Duodenal mucosa (tissue), 2 donors: ENCODE measurements at regions not wholly inside any gene's neighbourhood (a gene's known extent, or its start where the extent isn't known, plus 50 kb on each side); places are given as distances from the start of the nearest gene placed in this dataset.

Experiments used
- H3K27ac ChIP-seq: one replicate; pipeline ENCODE4 v1.7.0; 2013; ENCODE audit warnings: low read depth, low read length
- H3K27me3 ChIP-seq, 2 donors: one replicate each; pipeline ENCODE4 v1.7.0; 2013; ENCODE audit warnings: low read length in 2 of 2, control low read depth in 1 of 2; ENCODE audit not compliant: insufficient read depth in 2 of 2, control insufficient read depth in 1 of 2
- H3K36me3 ChIP-seq, 2 donors: one replicate each; pipeline ENCODE4 v1.7.0; 2013; ENCODE audit warnings: low read length in 2 of 2, control low read depth in 1 of 2; ENCODE audit not compliant: insufficient read depth in 2 of 2, control insufficient read depth in 1 of 2
- H3K4me1 ChIP-seq, 2 donors: one replicate each; pipeline ENCODE4 v1.7.0; 2013; ENCODE audit warnings: low read length in 2 of 2, control low read depth in 1 of 2; ENCODE audit not compliant: insufficient read depth in 2 of 2, control insufficient read depth in 1 of 2
- H3K4me3 ChIP-seq, 2 donors: one replicate each; pipeline ENCODE4 v1.7.0; 2013; ENCODE audit warnings: low read length in 2 of 2, low read depth in 1 of 2
- H3K9ac ChIP-seq, 2 donors: one replicate each; pipeline ENCODE4 v1.7.0; 2013; ENCODE audit warnings: low read length in 2 of 2, low read depth in 1 of 2
- H3K9me3 ChIP-seq, 2 donors: one replicate each; pipeline ENCODE4 v1.7.0; 2013; ENCODE audit warnings: low read length in 2 of 2, control low read depth in 1 of 2; ENCODE audit not compliant: control insufficient read depth in 1 of 2

DNA sequence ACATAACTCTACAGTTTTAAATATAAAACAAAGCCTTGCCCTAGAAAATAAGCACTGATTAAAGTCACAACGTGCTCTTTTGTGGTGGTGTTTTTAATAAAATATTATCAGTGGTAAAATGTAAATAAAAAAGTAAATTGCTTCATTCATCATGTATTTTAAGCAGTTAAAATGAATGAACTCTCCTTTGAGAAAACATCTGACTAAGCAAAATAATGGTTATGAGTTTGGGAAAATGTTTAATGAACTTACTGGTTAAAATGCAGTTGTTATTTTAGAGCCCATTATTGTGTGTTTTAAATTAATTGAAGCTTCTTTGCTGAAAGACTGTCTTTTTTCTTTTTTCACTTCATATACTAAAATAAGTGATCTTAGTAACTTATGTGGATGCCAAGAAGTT lies 1007.5 kb upstream of the ARRDC3 start:
- H3K9ac ChIP-seq = no peak overlapping the region
- no peak overlapping the region for H3K27ac ChIP-seq

DNA sequence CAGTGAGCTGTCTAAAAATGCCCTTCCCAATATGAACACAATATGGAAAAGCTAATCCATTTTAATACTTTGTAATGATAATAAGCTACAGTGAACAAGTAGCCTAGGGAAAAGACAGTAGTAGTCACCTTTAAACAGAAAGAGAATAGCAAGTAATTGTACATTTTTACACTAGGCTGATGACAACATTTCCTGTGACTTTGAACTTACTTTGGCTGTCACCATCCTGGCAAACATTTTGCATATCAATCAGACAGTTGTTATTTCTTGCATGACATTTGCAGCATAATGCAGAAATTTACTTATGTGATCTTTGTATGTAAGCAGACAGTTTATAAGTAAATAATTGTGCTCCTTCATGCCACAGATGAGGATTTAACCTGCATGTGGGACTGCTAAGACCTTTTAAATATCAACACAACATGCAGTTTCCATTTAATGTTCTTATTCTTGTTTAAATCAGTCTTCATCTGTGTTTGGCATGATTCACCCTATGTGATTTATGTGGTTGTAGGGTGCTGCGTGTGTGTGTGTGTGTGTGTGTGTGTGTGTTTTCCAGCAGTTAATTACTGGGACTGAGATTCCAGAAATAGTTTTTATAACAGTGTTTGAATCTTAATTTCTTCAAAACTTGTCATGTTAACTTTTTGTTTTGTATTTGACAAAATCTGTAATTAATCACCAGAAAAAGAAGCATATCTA lies 997.1 kb upstream of the ARRDC3 start:
- H3K36me3 ChIP-seq = no peaks in the 10 kb centered on the region
- H3K27me3 ChIP-seq = no peaks in the 10 kb centered on the region
- no peak overlapping the region for H3K27ac ChIP-seq
- no peaks in the 10 kb centered on the region for H3K9me3 ChIP-seq
- no peak overlapping the region for H3K4me3 ChIP-seq
- no peaks in the 10 kb centered on the region for H3K4me1 ChIP-seq
- no peak overlapping the region for H3K9ac ChIP-seq

More for the DNA sequence above, 1007.5 kb upstream of the ARRDC3 start:
- Histone ChIP-seq H3K9me3 (no peaks in the 10 kb centered on the region), H3K4me3 (no peak overlapping the region), H3K36me3 (no peaks in the 10 kb centered on the region), H3K4me1 (no peaks in the 10 kb centered on the region), H3K27me3 (no peaks in the 10 kb centered on the region)

DNA sequence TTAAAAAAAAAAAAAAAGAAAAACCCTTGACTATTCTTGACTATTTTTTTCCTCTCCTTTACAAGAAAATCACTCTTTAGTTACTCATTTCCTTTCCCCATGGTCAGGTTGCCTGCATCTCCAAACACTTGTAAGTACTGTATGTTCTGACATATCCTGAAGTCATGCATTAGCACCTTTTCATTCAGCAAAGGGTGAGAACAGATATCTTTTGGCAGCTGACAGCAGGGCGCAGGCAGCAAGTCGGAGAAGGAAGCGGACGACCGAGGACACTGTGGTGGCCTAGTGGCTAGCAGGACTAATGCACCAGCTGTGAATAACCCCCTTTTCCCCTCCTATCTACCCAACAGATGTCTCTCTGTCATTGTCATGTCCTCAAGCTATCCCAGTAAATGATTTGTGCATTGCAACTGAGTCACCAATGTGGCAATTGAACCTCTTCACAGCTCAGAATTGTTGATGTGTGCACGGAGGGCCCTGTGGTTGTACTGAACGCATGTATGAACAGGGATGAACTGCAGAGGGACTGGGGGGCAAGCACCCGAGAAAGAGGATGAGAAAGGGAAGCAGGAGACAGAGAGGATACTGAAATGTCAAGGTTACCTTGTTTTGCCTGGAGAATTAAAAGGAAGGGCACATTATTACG lies 996.0 kb upstream of the ARRDC3 start:
- Histone ChIP-seq H3K27me3 (no peaks in the 10 kb centered on the region), H3K36me3 (no peaks in the 10 kb centered on the region), H3K27ac (no peak overlapping the region), H3K4me1 (no peaks in the 10 kb centered on the region), H3K9ac (no peak overlapping the region), H3K9me3 (no peaks in the 10 kb centered on the region), H3K4me3 (no peak overlapping the region)

DNA sequence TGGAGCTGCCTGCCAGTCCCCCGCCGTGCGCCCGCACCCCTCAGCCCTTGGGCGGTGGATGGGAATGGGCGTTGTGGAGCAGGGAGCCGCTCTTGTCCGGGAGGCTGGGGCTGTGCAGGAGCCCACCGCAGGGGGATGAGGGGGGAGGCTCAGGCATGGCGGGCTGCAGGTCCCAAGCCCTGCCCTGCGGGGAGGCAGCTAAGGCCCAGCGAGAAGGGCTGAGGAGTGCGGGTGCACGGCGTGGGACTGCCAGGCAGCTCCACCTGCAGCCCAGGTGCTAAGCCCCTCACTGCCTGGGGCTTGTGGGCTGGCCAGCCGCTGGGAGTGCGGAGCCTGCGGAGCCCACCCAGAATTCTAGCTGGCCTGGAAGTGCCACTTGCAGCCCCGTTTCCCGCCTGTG lies 991.7 kb upstream of the ARRDC3 start:
- Histone ChIP-seq H3K36me3 (no peaks in the 10 kb centered on the region), H3K4me3 (no peak overlapping the region), H3K27ac (no peak overlapping the region), H3K4me1 (no peaks in the 10 kb centered on the region), H3K27me3 (no peaks in the 10 kb centered on the region), H3K9ac (no peak overlapping the region), H3K9me3 (peaks cover 0 to 4% of the 10 kb centered on the region in 2 donors)

DNA sequence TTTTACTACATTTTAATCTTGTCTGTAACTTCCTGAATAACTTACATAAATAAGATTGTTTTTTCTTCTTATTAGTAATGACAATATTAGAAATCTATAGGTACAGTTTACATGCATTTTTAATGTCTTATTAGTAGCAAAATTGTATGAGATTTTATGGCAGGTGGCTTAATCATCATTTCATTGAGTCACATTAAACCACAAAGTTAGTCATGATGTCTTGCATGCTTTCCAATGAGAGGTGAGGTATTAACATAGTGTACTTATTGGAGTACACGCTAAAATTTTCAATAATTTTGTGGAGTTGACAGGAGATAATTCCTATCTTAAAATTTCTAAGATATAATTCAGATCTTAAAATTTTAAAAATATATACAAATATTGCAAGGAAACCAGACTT lies 989.6 kb upstream of the ARRDC3 start:
- Histone ChIP-seq H3K27ac (no peak overlapping the region), H3K9ac (no peak overlapping the region)

DNA sequence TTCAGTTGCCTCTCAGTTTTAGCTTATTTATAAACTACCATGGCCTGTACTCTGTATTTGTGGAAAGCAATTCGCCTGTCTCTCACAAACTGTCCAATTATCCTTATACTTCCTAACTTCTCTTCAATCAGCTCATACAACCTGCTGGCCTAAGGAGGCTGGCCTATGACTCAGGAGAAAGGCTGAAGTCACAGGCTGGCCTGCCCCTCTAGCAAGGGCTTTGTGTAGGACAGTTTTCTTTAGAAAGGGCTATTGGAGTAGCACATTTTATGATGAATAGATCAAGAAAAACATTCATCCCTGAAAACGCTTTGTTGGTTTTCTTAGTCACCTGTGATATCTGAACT lies 988.7 kb upstream of the ARRDC3 start:
- Histone ChIP-seq H3K4me1 (no peaks in the 10 kb centered on the region), H3K27ac (no peak overlapping the region), H3K27me3 (no peaks in the 10 kb centered on the region), H3K9ac (no peak overlapping the region), H3K36me3 (no peaks in the 10 kb centered on the region), H3K9me3 (peaks cover 0 to 4% of the 10 kb centered on the region in 2 donors), H3K4me3 (no peak overlapping the region)

More for the DNA sequence above, 989.6 kb upstream of the ARRDC3 start:
- Histone ChIP-seq H3K4me3 (no peak overlapping the region), H3K4me1 (no peaks in the 10 kb centered on the region), H3K36me3 (no peaks in the 10 kb centered on the region), H3K9me3 (peaks cover 0 to 4% of the 10 kb centered on the region in 2 donors), H3K27me3 (no peaks in the 10 kb centered on the region)

DNA sequence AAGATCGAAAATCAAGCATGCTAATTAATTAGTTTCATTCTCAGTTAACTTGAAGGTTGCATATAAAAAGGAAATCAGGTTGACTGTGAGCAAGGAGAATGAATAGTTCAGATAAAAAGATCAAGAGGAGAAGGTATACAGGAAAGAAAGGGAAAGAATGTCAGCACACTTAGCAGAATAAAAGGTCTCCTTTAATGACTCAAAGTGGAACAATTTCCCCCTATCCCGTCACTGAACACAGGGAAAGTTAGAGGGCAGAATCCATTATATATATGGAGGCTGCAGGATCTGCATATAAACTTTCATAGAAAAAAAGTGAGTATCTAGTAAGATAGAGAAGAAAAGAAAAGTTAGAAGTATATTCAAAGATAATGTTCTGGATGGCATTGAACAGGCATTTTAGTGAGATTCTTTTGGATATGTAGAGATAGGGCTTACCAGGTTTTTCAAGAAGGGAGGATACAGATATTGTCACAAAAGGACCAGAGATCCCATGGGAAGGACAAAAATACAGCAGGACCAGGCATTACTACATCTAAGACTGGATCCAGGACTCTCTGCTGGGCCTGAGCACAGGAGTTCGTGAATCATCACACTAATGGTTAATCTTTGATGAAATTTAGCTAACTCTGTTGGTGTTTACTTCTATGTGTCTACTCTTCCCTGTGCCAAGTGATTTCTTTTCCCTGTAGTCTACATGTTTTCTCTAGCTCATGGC lies 988.2 kb upstream of the ARRDC3 start:
- H3K9me3 ChIP-seq = peaks cover 0 to 4% of the 10 kb centered on the region in 2 donors
- H3K9ac ChIP-seq = no peak overlapping the region
- H3K27ac ChIP-seq = no peak overlapping the region
- H3K4me3 ChIP-seq = no peak overlapping the region
- no peaks in the 10 kb centered on the region for H3K4me1 ChIP-seq
- no peaks in the 10 kb centered on the region for H3K27me3 ChIP-seq
- H3K36me3 ChIP-seq = no peaks in the 10 kb centered on the region

DNA sequence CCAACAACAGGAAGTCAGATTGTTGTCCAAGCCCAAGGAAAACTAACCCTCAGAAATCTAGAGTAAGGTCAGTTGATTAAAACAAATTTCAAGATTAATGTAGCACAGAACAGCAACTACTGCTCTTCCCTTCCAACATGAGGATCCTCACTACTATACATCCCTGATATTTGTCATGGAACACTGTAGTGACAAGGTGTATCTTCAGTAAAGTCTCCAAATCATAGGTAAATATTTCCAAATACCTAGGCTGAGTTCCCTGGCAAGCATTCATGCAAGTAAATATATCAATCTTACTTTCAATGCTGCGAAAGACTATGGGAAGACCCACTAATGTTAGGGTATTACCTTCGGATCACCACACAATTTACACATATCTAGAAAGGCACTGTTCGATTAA lies 986.9 kb upstream of the ARRDC3 start:
- Histone ChIP-seq H3K4me3 (no peak overlapping the region), H3K27me3 (no peaks in the 10 kb centered on the region), H3K27ac (no peak overlapping the region), H3K36me3 (no peaks in the 10 kb centered on the region), H3K9me3 (peaks cover 0 to 4% of the 10 kb centered on the region in 2 donors), H3K9ac (no peak overlapping the region), H3K4me1 (no peaks in the 10 kb centered on the region)

DNA sequence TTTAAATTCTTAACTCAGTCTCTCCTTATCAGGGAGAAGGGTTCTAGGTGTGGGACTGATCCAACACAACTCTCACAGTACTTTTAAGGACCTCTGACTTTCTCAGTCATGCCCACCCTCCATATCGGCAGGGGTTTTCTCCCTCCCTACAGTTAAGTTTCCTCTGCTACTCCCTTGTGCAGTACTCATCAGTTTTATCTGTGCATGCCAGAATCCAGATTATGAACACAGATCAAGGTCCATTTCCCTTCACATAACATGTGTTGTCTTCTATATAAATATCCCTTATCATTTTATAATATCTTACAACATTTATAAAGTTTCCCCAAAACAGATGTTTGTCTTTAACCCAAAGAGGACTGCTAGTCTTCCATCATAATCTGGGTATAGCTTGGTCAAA lies 986.5 kb upstream of the ARRDC3 start:
- Histone ChIP-seq H3K9me3 (peaks cover 0 to 4% of the 10 kb centered on the region in 2 donors), H3K4me3 (no peak overlapping the region), H3K36me3 (no peaks in the 10 kb centered on the region), H3K9ac (no peak overlapping the region), H3K27me3 (no peaks in the 10 kb centered on the region), H3K4me1 (no peaks in the 10 kb centered on the region), H3K27ac (no peak overlapping the region)

DNA sequence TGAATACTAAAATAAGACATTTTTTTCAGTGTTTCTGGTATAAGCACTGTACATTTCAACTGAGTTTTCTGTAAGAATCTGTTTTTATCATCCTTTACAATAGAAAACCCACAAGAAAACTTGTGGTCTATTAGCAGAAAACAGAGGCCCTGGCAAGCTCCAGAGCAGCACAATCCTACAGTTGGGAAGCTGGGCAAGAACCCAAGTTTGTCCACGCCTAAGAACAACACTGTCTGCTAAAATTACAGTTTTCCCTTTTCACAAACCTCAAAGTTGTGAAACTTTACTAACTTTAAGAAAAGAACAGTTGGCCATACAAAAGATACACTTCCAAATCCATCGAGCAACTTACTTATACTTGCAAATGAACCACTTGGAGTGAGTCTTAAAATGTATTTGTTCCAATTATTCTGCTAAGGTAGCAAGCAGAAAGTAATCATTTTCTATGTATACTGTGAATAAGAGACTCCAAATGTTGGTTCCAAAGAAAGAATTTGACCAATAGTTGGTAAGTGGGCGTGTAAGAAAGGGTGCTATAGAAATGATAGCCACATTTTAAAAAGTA lies 982.0 kb upstream of the ARRDC3 start:
- no peaks in the 10 kb centered on the region for H3K27me3 ChIP-seq
- H3K9ac ChIP-seq = no peak overlapping the region
- no peaks in the 10 kb centered on the region for H3K4me1 ChIP-seq
- no peaks in the 10 kb centered on the region for H3K36me3 ChIP-seq
- H3K9me3 ChIP-seq = no peaks in the 10 kb centered on the region
- no peak overlapping the region for H3K4me3 ChIP-seq
- no peak overlapping the region for H3K27ac ChIP-seq
